H1 (cell line): ENCODE measurements at regions not wholly inside any gene's neighbourhood (a gene's known extent, or its start where the extent isn't known, plus 50 kb on each side); places are given as distances from the start of the nearest gene placed in this dataset.

Experiments used
- CTCF ChIA-PET: fragments of 300-600 bp; sonication (Branson Sonifier 250); formaldehyde crosslinking; loops from one replicate; lab custom pipeline; 2021; ENCODE audit not compliant: partially characterized antibody; lab: Charles Lee
- POLR2A ChIA-PET: fragments of 300-600 bp; sonication (Branson Sonifier 250); formaldehyde crosslinking; loops from one replicate; lab custom pipeline; 2021; ENCODE audit warnings: inconsistent platforms; ENCODE audit not compliant: partially characterized antibody; lab: Charles Lee
- DNase-seq, 2 experiments: peaks; one replicate each; pipeline versions ENCODE4 v3.0.0 to v3.0.0-alpha.2; 2010 to 2022; ENCODE audit warnings: low spot score in 2 of 2, low read depth in 1 of 2, mixed read lengths in 1 of 2
- FAIRE-seq: peaks from 2 replicates; lab custom pipeline; 2011; peaks lifted over from hg19 to GRCh38; lab: Jason Lieb, UNC
- H2AFZ ChIP-seq: 2 replicates; pipeline ENCODE4 v1.8.1; 2012; ENCODE audit warnings: low read length, inconsistent platforms
- H2AK5ac ChIP-seq: 2 replicates; pipeline ENCODE4 v1.6.1; 2013; ENCODE audit warnings: low read depth, low read length
- H2BK120ac ChIP-seq: replicated peaks from 2 replicates; pipeline ENCODE3; 2013; ENCODE audit warnings: low read depth, low read length, inconsistent platforms
- H2BK12ac ChIP-seq: 2 replicates; pipeline ENCODE4 v1.6.1; 2013; ENCODE audit warnings: low read depth, low read length
- H2BK15ac ChIP-seq: 2 replicates; pipeline ENCODE4 v1.6.1; 2013; ENCODE audit warnings: low read length
- H2BK20ac ChIP-seq: 2 replicates; pipeline ENCODE4 v1.6.1; 2013; ENCODE audit warnings: low read length
- H2BK5ac ChIP-seq: 2 replicates; pipeline ENCODE4 v1.6.1; 2013; ENCODE audit warnings: low read depth, low read length
- H3K14ac ChIP-seq: 2 replicates; pipeline ENCODE4 v1.6.1; 2013; ENCODE audit warnings: inconsistent platforms; ENCODE audit not compliant: insufficient read length
- H3K18ac ChIP-seq: 2 replicates; pipeline ENCODE4 v1.6.1; 2013; ENCODE audit warnings: low read length; ENCODE audit errors: extremely low read depth
- H3K23ac ChIP-seq: 2 replicates; pipeline ENCODE4 v1.6.1; 2013; ENCODE audit warnings: inconsistent platforms; ENCODE audit not compliant: insufficient read length
- H3K23me2 ChIP-seq: 2 replicates; pipeline ENCODE4 v1.6.1; 2013; ENCODE audit warnings: low read depth, low read length
- H3K27ac ChIP-seq: 2 replicates; pipeline ENCODE4 v1.6.1; 2011; ENCODE audit warnings: low read depth, low read length, inconsistent platforms
- H3K27me3 ChIP-seq, 4 experiments: replicated peaks in 1 of 4; 1 replicate in 1 of 4; 2 replicates in 3 of 4; pipeline versions ENCODE4 v1.6.1 to v1.8.1; 2011 to 2013; ENCODE audit warnings: low read length in 3 of 4, mild to moderate bottlenecking in 3 of 4, inconsistent platforms in 2 of 4, mixed read lengths in 2 of 4, moderate library complexity in 1 of 4; ENCODE audit not compliant: control insufficient read depth in 3 of 4, insufficient read depth in 3 of 4; ENCODE audit errors: extremely low read depth in 1 of 4
- H3K36me3 ChIP-seq, 4 experiments: 2 replicates each; pipeline versions ENCODE4 v1.6.1 to v1.8.1; 2011 to 2013; ENCODE audit warnings: mild to moderate bottlenecking in 4 of 4, low read length in 3 of 4, moderate library complexity in 2 of 4, control low read depth in 1 of 4, inconsistent platforms in 1 of 4; ENCODE audit not compliant: insufficient read depth in 4 of 4, control insufficient read depth in 2 of 4
- H3K4ac ChIP-seq: replicated peaks from 2 replicates; pipeline ENCODE3; 2013; ENCODE audit warnings: low read length, low read depth, mixed read lengths, inconsistent platforms; ENCODE audit not compliant: insufficient read length
- H3K4me1 ChIP-seq, 4 experiments: replicated peaks in 1 of 4; 1 replicate in 1 of 4; 2 replicates in 3 of 4; pipeline versions ENCODE4 v1.6.1 to v1.8.1; 2011 to 2013; ENCODE audit warnings: low read length in 3 of 4, inconsistent platforms in 2 of 4, mixed read lengths in 1 of 4; ENCODE audit not compliant: insufficient read depth in 4 of 4, control insufficient read depth in 3 of 4
- H3K4me2 ChIP-seq, 2 experiments: 2 replicates each; pipeline versions ENCODE4 v1.6.1 to v1.8.1; 2011 to 2013; ENCODE audit warnings: low read depth in 2 of 2, low read length in 2 of 2, control low read depth in 1 of 2, inconsistent platforms in 1 of 2, mild to moderate bottlenecking in 1 of 2; ENCODE audit not compliant: insufficient read depth in 1 of 2
- H3K4me3 ChIP-seq, 4 experiments: fragments of 200-600, 300-600 bp in 1 of 4; sonication (generic), shearing (Covaris generic), sonication (Bioruptor Twin) in 1 of 4; 2 replicates each; pipeline versions ENCODE4 v1.5.1 to v1.8.1; 2011 to 2016; ENCODE audit warnings: low read length in 4 of 4, low read depth in 3 of 4, control low read depth in 2 of 4, inconsistent platforms in 2 of 4, mild to moderate bottlenecking in 2 of 4, mixed read lengths in 1 of 4, moderate library complexity in 1 of 4; ENCODE audit not compliant: insufficient read depth in 2 of 4; ENCODE audit errors: extremely low read depth in 1 of 4
- H3K56ac ChIP-seq: replicated peaks from 2 replicates; pipeline ENCODE3; 2013; ENCODE audit warnings: low read depth, mild to moderate bottlenecking, mixed read lengths, low read length, inconsistent platforms; ENCODE audit not compliant: insufficient read length
- H3K79me1 ChIP-seq: 2 replicates; pipeline ENCODE4 v1.6.1; 2013; ENCODE audit warnings: low read depth, low read length, control low read depth
- H3K79me2 ChIP-seq, 2 experiments: 2 replicates each; pipeline versions ENCODE4 v1.6.1 to v1.8.1; 2012 to 2013; ENCODE audit warnings: low read length in 2 of 2, mild to moderate bottlenecking in 2 of 2, inconsistent platforms in 1 of 2; ENCODE audit not compliant: insufficient read depth in 2 of 2, control insufficient read depth in 1 of 2
- H3K9ac ChIP-seq, 4 experiments: replicated peaks in 1 of 4; 1 replicate in 1 of 4; 2 replicates in 3 of 4; pipeline versions ENCODE4 v1.6.1 to v1.8.1; 2011 to 2013; ENCODE audit warnings: low read depth in 3 of 4, low read length in 3 of 4, control low read depth in 2 of 4, mild to moderate bottlenecking in 2 of 4, moderate library complexity in 2 of 4, inconsistent platforms in 1 of 4; ENCODE audit errors: extremely low read depth in 1 of 4
- H3K9me3 ChIP-seq, 2 experiments: 2 replicates each; pipeline versions ENCODE4 v1.6.1 to v1.8.1; 2012 to 2013; ENCODE audit warnings: mild to moderate bottlenecking in 2 of 2, moderate library complexity in 2 of 2, control low read depth in 1 of 2, inconsistent platforms in 1 of 2, low read depth in 1 of 2, low read length in 1 of 2, mixed read lengths in 1 of 2; ENCODE audit not compliant: insufficient read depth in 2 of 2
- H4K20me1 ChIP-seq, 2 experiments: replicated peaks in 1 of 2; 2 replicates each; pipeline versions ENCODE3 to v1.8.1; 2011 to 2013; ENCODE audit warnings: inconsistent platforms in 2 of 2, low read length in 2 of 2, mild to moderate bottlenecking in 1 of 2; ENCODE audit not compliant: insufficient read depth in 2 of 2, control insufficient read depth in 1 of 2
- H4K5ac ChIP-seq: 2 replicates; pipeline ENCODE4 v1.6.1; 2013; ENCODE audit warnings: low read length, low read depth, mixed read lengths, inconsistent platforms; ENCODE audit not compliant: insufficient read length
- H4K8ac ChIP-seq: 2 replicates; pipeline ENCODE4 v1.8.0; 2013; ENCODE audit warnings: mild to moderate bottlenecking, moderate library complexity, low read length, inconsistent platforms; ENCODE audit not compliant: insufficient read depth; ENCODE audit errors: extremely low read depth
- H4K91ac ChIP-seq: replicated peaks from 2 replicates; pipeline ENCODE3; 2013; ENCODE audit warnings: low read length, mixed read lengths, inconsistent platforms; ENCODE audit not compliant: insufficient read length
- ASH2L ChIP-seq: fragments of 200-600, 300-600 bp; sonication (generic); IDR thresholded peaks from one replicate; pipeline ENCODE4 v1.7.1; 2017; ENCODE audit warnings: low read length
- ATF3 ChIP-seq: IDR thresholded peaks from 2 replicates; pipeline ENCODE4 v1.6.1; 2011; ENCODE audit warnings: low read depth, mild to moderate bottlenecking, low read length; ENCODE audit not compliant: insufficient read depth
- BCL11A ChIP-seq, 2 experiments: IDR thresholded peaks; one replicate each; pipeline ENCODE4 v1.6.1; 2011; ENCODE audit warnings: low read depth in 2 of 2, low read length in 2 of 2, mild to moderate bottlenecking in 2 of 2
- CBX5 ChIP-seq: fragments of 300-800, 300-1000 bp; sonication (generic); IDR thresholded peaks from 2 replicates; pipeline ENCODE4 v1.7.1; 2016; ENCODE audit warnings: antibody characterized with exemption, low read length, low read depth
- CREB1 ChIP-seq: IDR thresholded peaks from 2 replicates; pipeline ENCODE4 v1.6.1; 2012; ENCODE audit warnings: inconsistent platforms
- EP300 ChIP-seq, 2 experiments: IDR thresholded peaks; 1 replicate in 1 of 2; 2 replicates in 1 of 2; pipeline ENCODE4 v1.6.1; 2011 to 2012; ENCODE audit warnings: low read depth in 2 of 2, low read length in 2 of 2, mild to moderate bottlenecking in 2 of 2, borderline replicate concordance in 1 of 2, inconsistent platforms in 1 of 2, moderate library complexity in 1 of 2
- EZH2 ChIP-seq: fragments of 200-600 bp; sonication (generic); IDR thresholded peaks from 2 replicates; pipeline ENCODE4 v1.7.1; 2012; ENCODE audit warnings: low read depth, mild to moderate bottlenecking, moderate library complexity, low read length, inconsistent platforms; ENCODE audit not compliant: severe bottlenecking
- FOSL1 ChIP-seq: IDR thresholded peaks from 2 replicates; pipeline ENCODE4 v1.6.1; 2011; ENCODE audit warnings: mild to moderate bottlenecking, low read depth, low read length, moderate library complexity; ENCODE audit not compliant: insufficient read depth
- SAP30 ChIP-seq: fragments of 300-600 bp; sonication (generic); IDR thresholded peaks from 2 replicates; pipeline ENCODE4 v1.7.1; 2012; ENCODE audit warnings: low read length, moderate library complexity, mild to moderate bottlenecking, inconsistent platforms; ENCODE audit not compliant: insufficient read depth, insufficient replicate concordance
- SIN3A ChIP-seq, 2 experiments: IDR thresholded peaks in 1 of 2; conservative IDR thresholded peaks in 1 of 2; 2 replicates each; pipeline ENCODE4 v1.6.1; 2011 to 2012; ENCODE audit warnings: low read length in 2 of 2, improper control_type of control experiment in 1 of 2, low read depth in 1 of 2, mild to moderate bottlenecking in 1 of 2
- SP4 ChIP-seq: IDR thresholded peaks from 2 replicates; pipeline ENCODE4 v1.6.1; 2012; ENCODE audit warnings: low read length, inconsistent platforms
- TAF1 ChIP-seq: IDR thresholded peaks from 2 replicates; pipeline ENCODE4 v1.6.1; 2011; ENCODE audit warnings: mild to moderate bottlenecking, low read depth, low read length
- TCF12 ChIP-seq: IDR thresholded peaks from 2 replicates; pipeline ENCODE4 v1.6.1; 2011; ENCODE audit warnings: low read depth, mild to moderate bottlenecking, low read length
- USF2 ChIP-seq: IDR thresholded peaks from 2 replicates; pipeline ENCODE4 v1.6.1; 2011; ENCODE audit warnings: low read length, improper control_type of control experiment

GRCh38 chr13:79735228-79735627 is 254.3 kb downstream of the NDFIP2 start:
- no peak for FAIRE-seq
- Histone ChIP-seq H3K56ac (no peak overlapping the region), H2AK5ac (no peak overlapping the region)
- TF ChIP-seq SP4 (no peak), ASH2L (no peak), EZH2 (no peak), SIN3A (conservative IDR thresholded peaks at IDR 0.05 in 1 of 2, IDR thresholded peaks at IDR 0.05 in 1 of 2; ENCODE audit: low read depth in 1 of 2, low read length in 2 of 2) (no peak), CREB1 (no peak), USF2 (no peak), SAP30 (no peak), BCL11A (IDR thresholded peaks at IDR 0.05; ENCODE audit: low read depth in 2 of 2, low read length in 2 of 2) (no peak), TCF12 (no peak), CBX5 (no peak), TAF1 (no peak), ATF3 (no peak), EP300 (IDR thresholded peaks at IDR 0.05; ENCODE audit: borderline replicate concordance in 1 of 2, low read depth in 2 of 2, low read length in 2 of 2) (no peak), FOSL1 (no peak)

More at GRCh38 chr13:79735228-79735627, 254.3 kb downstream of the NDFIP2 start:
- H4K8ac ChIP-seq, result no peak overlapping the region
- H3K9me3 ChIP-seq, result no peaks in the 10 kb centered on the region
- no peaks in the 10 kb centered on the region for H3K27me3 ChIP-seq
- no peak overlapping the region for H3K4ac ChIP-seq
- no peak overlapping the region for H4K91ac ChIP-seq
- H2BK20ac ChIP-seq, result no peak overlapping the region
- H2BK12ac ChIP-seq, result no peak overlapping the region
- H3K36me3 ChIP-seq, result no peaks in the 10 kb centered on the region; a peak in 1 of 8 replicates
- ChIA-PET CTCF (interaction anchor here (1.3 kb wide), 1 partner anchor 56 kb away, joined by 3 read pairs; no protein-coding TSS in a partner anchor), POLR2A (no interaction called here)
- H3K9ac ChIP-seq, result no peak overlapping the region
- H2AFZ ChIP-seq, result no peak overlapping the region
- H3K23me2 ChIP-seq, result no peaks in the 10 kb centered on the region
- no peak overlapping the region for H2BK15ac ChIP-seq
- H3K14ac ChIP-seq, result no peak overlapping the region
- no peaks in the 10 kb centered on the region for H3K79me2 ChIP-seq
- H3K18ac ChIP-seq, result no peak overlapping the region
- H3K27ac ChIP-seq, result no peak overlapping the region
- no peak overlapping the region for H4K5ac ChIP-seq
- no peaks in the 10 kb centered on the region for H4K20me1 ChIP-seq
- H3K4me1 ChIP-seq, result no peaks in the 10 kb centered on the region
- DNase-seq, result no peak
- H3K4me3 ChIP-seq, result no peak overlapping the region
- no peak overlapping the region for H3K4me2 ChIP-seq
- no peak overlapping the region for H2BK5ac ChIP-seq
- H2BK120ac ChIP-seq, result no peak overlapping the region
- H3K79me1 ChIP-seq, result no peaks in the 10 kb centered on the region; the same call in 1 of the 2 replicates
- H3K23ac ChIP-seq, result no peak overlapping the region
